GM23338 (cell line): ENCODE measurements at regions not wholly inside any gene's neighbourhood (a gene's known extent, or its start where the extent isn't known, plus 50 kb on each side); places are given as distances from the start of the nearest gene placed in this dataset.

Experiments used
- ATAC-seq: fragments of 200-7000 bp; cut with Tn5 transposase; 3 replicates; pipeline ENCODE4 v1.9.1; 2020
- DNase-seq: peaks from one replicate; pipeline ENCODE4 v3.0.0-alpha.2; 2015; ENCODE audit warnings: low spot score
- H2AFZ ChIP-seq: fragments of 200-600 bp; sonication (generic); 2 replicates; pipeline ENCODE4 v1.8.0; 2016; ENCODE audit warnings: antibody characterized with exemption, mild to moderate bottlenecking, moderate library complexity
- H3F3A ChIP-seq: fragments of 200-600 bp; sonication (generic); replicated peaks from 2 replicates; pipeline ENCODE4 v1.8.0; 2017; ENCODE audit warnings: antibody characterized with exemption, mixed run types, low read depth
- H3K27ac ChIP-seq: fragments of 200-600 bp; sonication (generic); 2 replicates; pipeline ENCODE4 v1.6.1; 2016; ENCODE audit warnings: low read depth
- H3K27me3 ChIP-seq: fragments of 200-600 bp; sonication (generic); 2 replicates; pipeline ENCODE4 v1.8.0; 2016; ENCODE audit warnings: mild to moderate bottlenecking, mixed run types, moderate library complexity; ENCODE audit not compliant: insufficient read depth
- H3K36me3 ChIP-seq: fragments of 200-600 bp; sonication (generic); 2 replicates; pipeline ENCODE4 v1.8.0; 2016; ENCODE audit warnings: mild to moderate bottlenecking; ENCODE audit not compliant: insufficient read depth
- H3K4me1 ChIP-seq: fragments of 200-600 bp; sonication (generic); 2 replicates; pipeline ENCODE4 v1.8.0; 2016; ENCODE audit warnings: mild to moderate bottlenecking, moderate library complexity; ENCODE audit not compliant: insufficient read depth
- H3K4me2 ChIP-seq: fragments of 200-600 bp; sonication (generic); 2 replicates; pipeline ENCODE4 v1.7.1; 2017; ENCODE audit warnings: mixed run types
- H3K4me3 ChIP-seq: fragments of 200-600 bp; sonication (generic); 2 replicates; pipeline ENCODE4 v1.6.1; 2016; ENCODE audit warnings: mixed run types
- H3K79me2 ChIP-seq: fragments of 200-600 bp; sonication (generic); replicated peaks from 2 replicates; pipeline ENCODE4 v1.8.0; 2017; ENCODE audit warnings: mild to moderate bottlenecking; ENCODE audit not compliant: insufficient read depth
- H3K9me2 ChIP-seq: fragments of 200-600 bp; sonication (generic); 2 replicates; pipeline ENCODE4 v1.8.0; 2017; ENCODE audit not compliant: insufficient read depth
- H4K20me1 ChIP-seq: fragments of 200-600 bp; sonication (generic); replicated peaks from 2 replicates; pipeline ENCODE4 v1.8.0; 2017; ENCODE audit warnings: mild to moderate bottlenecking; ENCODE audit not compliant: insufficient read depth
- H3K27ac Mint-ChIP-seq: 2 replicates; pipeline ENCODE4 v1.8.0; 2020; ENCODE audit warnings: inconsistent platforms, mild to moderate bottlenecking, moderate library complexity, mixed read lengths
- H3K27me3 Mint-ChIP-seq: 3 replicates; pipeline ENCODE4 v1.8.0; 2022; ENCODE audit warnings: low read depth, mild to moderate bottlenecking, moderate library complexity, mixed read lengths, inconsistent platforms; ENCODE audit not compliant: insufficient read depth, poor library complexity
- H3K36me3 Mint-ChIP-seq: 3 replicates; pipeline ENCODE4 v1.8.0; 2021; ENCODE audit warnings: low read depth, mild to moderate bottlenecking, inconsistent platforms, moderate library complexity, mixed read lengths
- H3K4me1 Mint-ChIP-seq: 3 replicates; pipeline ENCODE4 v1.8.0; 2020; ENCODE audit warnings: mild to moderate bottlenecking, inconsistent platforms, mixed read lengths
- H3K4me3 Mint-ChIP-seq: 3 replicates; pipeline ENCODE4 v1.8.0; 2021; ENCODE audit warnings: moderate library complexity, mild to moderate bottlenecking, inconsistent platforms, mixed read lengths
- H3K9me3 Mint-ChIP-seq: 3 replicates; pipeline ENCODE4 v1.8.0; 2020; ENCODE audit warnings: moderate library complexity, mild to moderate bottlenecking, inconsistent platforms, mixed read lengths
- CREB1 ChIP-seq: fragments of 250-450 bp; sonication (Bioruptor Pico); IDR thresholded peaks from 2 replicates; pipeline ENCODE4 v1.5.0; 2020; ENCODE audit warnings: low read depth, mild to moderate bottlenecking, moderate library complexity
- CTCF ChIP-seq, 2 experiments: fragments of 200-600 bp in 1 of 2; sonication (generic) in 1 of 2; conservative IDR thresholded peaks; 2 replicates each; pipeline versions ENCODE4 v1.5.1 to v1.6.1; 2016 to 2017; ENCODE audit warnings: antibody characterized with exemption in 2 of 2, low read depth in 2 of 2, mild to moderate bottlenecking in 2 of 2, moderate library complexity in 1 of 2
- EZH2 ChIP-seq: fragments of 200-600 bp; sonication (generic); IDR thresholded peaks from one replicate; pipeline ENCODE4 v1.8.0; 2017; ENCODE audit warnings: antibody characterized with exemption, mild to moderate bottlenecking, low read depth; ENCODE audit not compliant: unreplicated experiment
- NANOG ChIP-seq: IDR thresholded peaks from 2 replicates; pipeline ENCODE4 v1.6.1; 2016; ENCODE audit warnings: antibody characterized with exemption, borderline replicate concordance
- POLR2AphosphoS5 ChIP-seq: IDR thresholded peaks from 2 replicates; pipeline ENCODE4 v1.6.1; 2016; ENCODE audit warnings: antibody characterized with exemption, low read depth
- STAT1 ChIP-seq: IDR thresholded peaks from one replicate; pipeline ENCODE4 v1.6.1; 2016; ENCODE audit warnings: antibody characterized with exemption; ENCODE audit not compliant: unreplicated experiment
- ZNF114 ChIP-seq: fragments of 250-450 bp; sonication (Bioruptor Pico); IDR thresholded peaks from 2 replicates; pipeline ENCODE4 v1.5.0; 2020; ENCODE audit warnings: mild to moderate bottlenecking, moderate library complexity
- ZNF331 ChIP-seq: fragments of 250-450 bp; sonication (Bioruptor Pico); IDR thresholded peaks from 2 replicates; pipeline ENCODE4 v1.5.0; 2020; ENCODE audit warnings: low read depth, mild to moderate bottlenecking, moderate library complexity
- TF ChIP-seq, protein P1 (sequence below): fragments of 250-450 bp; sonication (Bioruptor Pico); IDR thresholded peaks from 2 replicates; pipeline ENCODE4 v1.5.0; 2020; ENCODE audit warnings: mild to moderate bottlenecking, moderate library complexity

DNA sequence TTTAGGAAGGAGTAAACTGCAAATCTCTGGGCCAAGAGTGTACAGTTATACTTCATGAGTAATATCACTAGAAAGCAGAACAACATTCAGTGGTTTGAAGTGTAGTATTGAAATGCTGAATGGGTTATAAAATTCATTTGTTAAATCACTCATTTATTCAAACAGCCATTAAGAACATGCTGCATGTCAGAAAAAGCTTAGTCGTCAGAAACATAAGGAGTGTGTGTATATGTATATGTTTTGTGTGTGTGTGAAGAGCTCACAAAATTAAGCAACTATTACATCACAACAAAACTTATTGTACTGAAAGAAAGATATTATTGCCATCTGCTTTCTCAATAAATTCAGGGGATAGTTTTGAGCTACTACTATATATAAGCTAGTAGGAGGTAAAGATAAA, 165.4 kb upstream of the PCDH9 start (continued):
- TF ChIP-seq, protein P1, sequence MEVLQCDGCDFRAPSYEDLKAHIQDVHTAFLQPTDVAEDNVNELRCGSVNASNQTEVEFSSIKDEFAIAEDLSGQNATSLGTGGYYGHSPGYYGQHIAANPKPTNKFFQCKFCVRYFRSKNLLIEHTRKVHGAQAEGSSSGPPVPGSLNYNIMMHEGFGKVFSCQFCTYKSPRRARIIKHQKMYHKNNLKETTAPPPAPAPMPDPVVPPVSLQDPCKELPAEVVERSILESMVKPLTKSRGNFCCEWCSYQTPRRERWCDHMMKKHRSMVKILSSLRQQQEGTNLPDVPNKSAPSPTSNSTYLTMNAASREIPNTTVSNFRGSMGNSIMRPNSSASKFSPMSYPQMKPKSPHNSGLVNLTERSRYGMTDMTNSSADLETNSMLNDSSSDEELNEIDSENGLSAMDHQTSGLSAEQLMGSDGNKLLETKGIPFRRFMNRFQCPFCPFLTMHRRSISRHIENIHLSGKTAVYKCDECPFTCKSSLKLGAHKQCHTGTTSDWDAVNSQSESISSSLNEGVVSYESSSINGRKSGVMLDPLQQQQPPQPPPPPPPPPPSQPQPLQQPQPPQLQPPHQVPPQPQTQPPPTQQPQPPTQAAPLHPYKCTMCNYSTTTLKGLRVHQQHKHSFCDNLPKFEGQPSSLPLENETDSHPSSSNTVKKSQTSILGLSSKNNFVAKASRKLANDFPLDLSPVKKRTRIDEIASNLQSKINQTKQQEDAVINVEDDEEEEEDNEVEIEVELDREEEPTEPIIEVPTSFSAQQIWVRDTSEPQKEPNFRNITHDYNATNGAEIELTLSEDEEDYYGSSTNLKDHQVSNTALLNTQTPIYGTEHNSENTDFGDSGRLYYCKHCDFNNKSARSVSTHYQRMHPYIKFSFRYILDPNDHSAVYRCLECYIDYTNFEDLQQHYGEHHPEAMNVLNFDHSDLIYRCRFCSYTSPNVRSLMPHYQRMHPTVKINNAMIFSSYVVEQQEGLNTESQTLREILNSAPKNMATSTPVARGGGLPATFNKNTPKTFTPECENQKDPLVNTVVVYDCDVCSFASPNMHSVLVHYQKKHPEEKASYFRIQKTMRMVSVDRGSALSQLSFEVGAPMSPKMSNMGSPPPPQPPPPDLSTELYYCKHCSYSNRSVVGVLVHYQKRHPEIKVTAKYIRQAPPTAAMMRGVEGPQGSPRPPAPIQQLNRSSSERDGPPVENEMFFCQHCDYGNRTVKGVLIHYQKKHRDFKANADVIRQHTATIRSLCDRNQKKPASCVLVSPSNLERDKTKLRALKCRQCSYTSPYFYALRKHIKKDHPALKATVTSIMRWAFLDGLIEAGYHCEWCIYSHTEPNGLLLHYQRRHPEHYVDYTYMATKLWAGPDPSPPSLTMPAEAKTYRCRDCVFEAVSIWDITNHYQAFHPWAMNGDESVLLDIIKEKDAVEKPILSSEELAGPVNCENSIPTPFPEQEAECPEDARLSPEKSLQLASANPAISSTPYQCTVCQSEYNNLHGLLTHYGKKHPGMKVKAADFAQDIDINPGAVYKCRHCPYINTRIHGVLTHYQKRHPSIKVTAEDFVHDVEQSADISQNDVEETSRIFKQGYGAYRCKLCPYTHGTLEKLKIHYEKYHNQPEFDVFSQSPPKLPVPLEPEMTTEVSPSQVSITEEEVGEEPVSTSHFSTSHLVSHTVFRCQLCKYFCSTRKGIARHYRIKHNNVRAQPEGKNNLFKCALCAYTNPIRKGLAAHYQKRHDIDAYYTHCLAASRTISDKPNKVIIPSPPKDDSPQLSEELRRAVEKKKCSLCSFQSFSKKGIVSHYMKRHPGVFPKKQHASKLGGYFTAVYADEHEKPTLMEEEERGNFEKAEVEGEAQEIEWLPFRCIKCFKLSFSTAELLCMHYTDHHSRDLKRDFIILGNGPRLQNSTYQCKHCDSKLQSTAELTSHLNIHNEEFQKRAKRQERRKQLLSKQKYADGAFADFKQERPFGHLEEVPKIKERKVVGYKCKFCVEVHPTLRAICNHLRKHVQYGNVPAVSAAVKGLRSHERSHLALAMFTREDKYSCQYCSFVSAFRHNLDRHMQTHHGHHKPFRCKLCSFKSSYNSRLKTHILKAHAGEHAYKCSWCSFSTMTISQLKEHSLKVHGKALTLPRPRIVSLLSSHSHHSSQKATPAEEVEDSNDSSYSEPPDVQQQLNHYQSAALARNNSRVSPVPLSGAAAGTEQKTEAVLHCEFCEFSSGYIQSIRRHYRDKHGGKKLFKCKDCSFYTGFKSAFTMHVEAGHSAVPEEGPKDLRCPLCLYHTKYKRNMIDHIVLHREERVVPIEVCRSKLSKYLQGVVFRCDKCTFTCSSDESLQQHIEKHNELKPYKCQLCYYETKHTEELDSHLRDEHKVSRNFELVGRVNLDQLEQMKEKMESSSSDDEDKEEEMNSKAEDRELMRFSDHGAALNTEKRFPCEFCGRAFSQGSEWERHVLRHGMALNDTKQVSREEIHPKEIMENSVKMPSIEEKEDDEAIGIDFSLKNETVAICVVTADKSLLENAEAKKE (CRISPR knock-in tag): no peak

- H4K20me1 ChIP-seq: no peaks in the 10 kb centered on the region
- no peaks in the 10 kb centered on the region for H3K4me1 Mint-ChIP-seq
- no peaks in the 10 kb centered on the region for H3K27me3 ChIP-seq
- H3K36me3 ChIP-seq: no peaks in the 10 kb centered on the region
- ATAC-seq (no peak), DNase-seq (no peak)
- no peak overlapping the region for H3K4me3 ChIP-seq
- H2AFZ ChIP-seq: no peak overlapping the region
- no peaks in the 10 kb centered on the region for H3K9me2 ChIP-seq
- no peak overlapping the region for H3K4me3 Mint-ChIP-seq
- H3K36me3 Mint-ChIP-seq: no peaks in the 10 kb centered on the region
- H3K27ac ChIP-seq: no peak overlapping the region
- H3F3A ChIP-seq: no peaks in the 10 kb centered on the region
- no peaks in the 10 kb centered on the region for H3K79me2 ChIP-seq
- H3K4me2 ChIP-seq: no peak overlapping the region
- H3K27ac Mint-ChIP-seq: no peak overlapping the region
- no peaks in the 10 kb centered on the region for H3K4me1 ChIP-seq
- no peaks in the 10 kb centered on the region for H3K9me3 Mint-ChIP-seq
- no peaks in the 10 kb centered on the region for H3K27me3 Mint-ChIP-seq
- TF ChIP-seq STAT1 (no peak), CTCF (conservative IDR thresholded peaks at IDR 0.05; ENCODE audit: low read depth in 2 of 2) (no peak), ZNF331 (no peak), ZNF114 (CRISPR knock-in tag) (no peak), CREB1 (no peak), POLR2AphosphoS5 (no peak), EZH2 (no peak), NANOG (no peak)
- TF ChIP-seq, protein P1 (CRISPR knock-in tag): no peak
Observed at GRCh38 chr13:67392014-67392413, 161.9 kb upstream of the PCDH9 start.
